KMS-11 (cell line): ENCODE measurements at regions not wholly inside any gene's neighbourhood (a gene's known extent, or its start where the extent isn't known, plus 50 kb on each side); places are given as distances from the start of the nearest gene placed in this dataset.
"Not testable (repeated sequence)": the region's sequence is repeated elsewhere in the genome, so short reads cannot be mapped to it uniquely, and the experiment has no call there.

Experiments
- H2AFZ ChIP-seq: fragments of 200-600 bp; sonication (generic); 2 replicates; pipeline ENCODE4 v1.6.1; 2016; ENCODE audit warnings: antibody characterized with exemption, mixed run types, low read depth
- H3K27ac ChIP-seq: fragments of 200-600 bp; sonication (generic); 2 replicates; pipeline ENCODE4 v1.6.1; 2016; ENCODE audit warnings: mild to moderate bottlenecking, mixed run types
- H3K27me3 ChIP-seq: fragments of 200-600 bp; sonication (generic); 2 replicates; pipeline ENCODE4 v1.6.1; 2017; ENCODE audit warnings: mild to moderate bottlenecking, low read depth, mixed run types, moderate library complexity; ENCODE audit not compliant: insufficient read depth
- H3K36me3 ChIP-seq: fragments of 200-600 bp; sonication (generic); 2 replicates; pipeline ENCODE4 v1.6.1; 2017; ENCODE audit warnings: mild to moderate bottlenecking, mixed run types; ENCODE audit not compliant: insufficient read depth
- H3K4me1 ChIP-seq: fragments of 200-600 bp; sonication (generic); 2 replicates; pipeline ENCODE4 v1.6.1; 2016; ENCODE audit warnings: mild to moderate bottlenecking, low read depth, mixed run types; ENCODE audit not compliant: poor library complexity, severe bottlenecking
- H3K4me2 ChIP-seq: fragments of 200-600 bp; sonication (generic); 2 replicates; pipeline ENCODE4 v1.7.0; 2016; ENCODE audit warnings: mild to moderate bottlenecking, mixed run types
- H3K4me3 ChIP-seq: fragments of 200-600 bp; sonication (generic); IDR thresholded peaks from 2 replicates; pipeline ENCODE4 v1.6.1; 2017; ENCODE audit warnings: low read depth, low read length, mixed read lengths; ENCODE audit not compliant: insufficient read depth
- H3K79me2 ChIP-seq: fragments of 200-600 bp; sonication (generic); 2 replicates; pipeline ENCODE4 v1.6.1; 2016; ENCODE audit warnings: low read depth, mixed run types; ENCODE audit not compliant: insufficient read depth
- H3K9ac ChIP-seq: fragments of 200-600 bp; sonication (generic); 2 replicates; pipeline ENCODE4 v1.6.1; 2016; ENCODE audit warnings: mild to moderate bottlenecking, mixed run types
- H4K20me1 ChIP-seq: fragments of 200-600 bp; sonication (generic); 2 replicates; pipeline ENCODE4 v1.6.1; 2016; ENCODE audit warnings: mild to moderate bottlenecking, mixed run types; ENCODE audit not compliant: insufficient read depth
- TF ChIP-seq, protein P1 (sequence below): fragments of 200-600 bp; sonication (generic); conservative IDR thresholded peaks from 2 replicates; pipeline ENCODE4 v1.6.1; 2017; ENCODE audit warnings: low read depth, mild to moderate bottlenecking, antibody characterized with exemption, low read length, moderate library complexity, mixed read lengths

DNA sequence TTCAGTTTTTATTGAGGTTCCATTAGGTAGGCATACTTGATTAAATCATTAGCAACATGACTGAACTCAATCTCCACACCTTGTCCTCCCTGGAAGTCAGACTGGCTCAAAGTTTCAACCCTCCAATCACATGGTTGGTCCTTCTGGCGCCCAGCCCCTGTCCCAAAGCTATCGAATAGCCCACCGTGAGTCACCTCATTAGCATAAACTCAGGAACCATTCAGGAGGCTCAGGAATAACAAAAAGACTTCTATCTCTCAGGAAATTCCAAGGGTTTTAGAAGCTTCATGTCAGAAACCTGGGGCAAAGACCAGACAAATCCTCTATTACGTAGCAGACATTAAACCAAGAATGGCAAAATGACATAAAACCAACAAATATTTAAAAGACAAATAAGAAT, 78.6 kb downstream of the RGS2 start:
- Histone ChIP-seq H3K4me2 (no peak overlapping the region), H3K4me3 (no peak overlapping the region), H3K36me3 (no peaks in the 10 kb centered on the region), H2AFZ (no peak overlapping the region), H3K4me1 (peaks cover 9% of the 10 kb centered on the region), H3K27ac (no peak overlapping the region), H3K79me2 (no peaks in the 10 kb centered on the region), H3K27me3 (no peaks in the 10 kb centered on the region), H4K20me1 (no peaks in the 10 kb centered on the region), H3K9ac (no peak overlapping the region)
- TF ChIP-seq, protein P1, sequence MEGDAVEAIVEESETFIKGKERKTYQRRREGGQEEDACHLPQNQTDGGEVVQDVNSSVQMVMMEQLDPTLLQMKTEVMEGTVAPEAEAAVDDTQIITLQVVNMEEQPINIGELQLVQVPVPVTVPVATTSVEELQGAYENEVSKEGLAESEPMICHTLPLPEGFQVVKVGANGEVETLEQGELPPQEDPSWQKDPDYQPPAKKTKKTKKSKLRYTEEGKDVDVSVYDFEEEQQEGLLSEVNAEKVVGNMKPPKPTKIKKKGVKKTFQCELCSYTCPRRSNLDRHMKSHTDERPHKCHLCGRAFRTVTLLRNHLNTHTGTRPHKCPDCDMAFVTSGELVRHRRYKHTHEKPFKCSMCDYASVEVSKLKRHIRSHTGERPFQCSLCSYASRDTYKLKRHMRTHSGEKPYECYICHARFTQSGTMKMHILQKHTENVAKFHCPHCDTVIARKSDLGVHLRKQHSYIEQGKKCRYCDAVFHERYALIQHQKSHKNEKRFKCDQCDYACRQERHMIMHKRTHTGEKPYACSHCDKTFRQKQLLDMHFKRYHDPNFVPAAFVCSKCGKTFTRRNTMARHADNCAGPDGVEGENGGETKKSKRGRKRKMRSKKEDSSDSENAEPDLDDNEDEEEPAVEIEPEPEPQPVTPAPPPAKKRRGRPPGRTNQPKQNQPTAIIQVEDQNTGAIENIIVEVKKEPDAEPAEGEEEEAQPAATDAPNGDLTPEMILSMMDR = no peak

DNA sequence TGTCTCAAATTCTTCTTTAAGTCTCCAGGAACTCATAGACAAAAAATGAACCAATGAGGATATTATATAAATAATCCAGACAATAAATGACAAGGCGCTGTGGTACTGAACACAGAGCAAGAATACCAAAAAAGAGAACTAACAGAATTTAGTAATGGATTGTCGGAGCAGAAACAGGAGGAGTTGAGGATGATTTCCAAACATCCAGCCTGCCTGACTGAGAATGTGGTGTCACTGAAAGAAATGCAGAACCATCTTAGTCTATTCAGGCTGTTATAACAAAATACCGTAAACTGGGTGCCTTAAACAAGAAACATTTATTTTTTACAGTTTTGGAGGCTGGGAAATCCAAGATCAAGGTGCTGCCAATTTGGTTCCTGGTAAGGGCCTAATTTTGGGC, 79.7 kb downstream of the RGS2 start:
- no peaks in the 10 kb centered on the region for H3K27me3 ChIP-seq
- H4K20me1 ChIP-seq = no peaks in the 10 kb centered on the region
- no peak overlapping the region for H3K9ac ChIP-seq
- no peaks in the 10 kb centered on the region for H3K36me3 ChIP-seq
- H3K4me3 ChIP-seq = no peak overlapping the region
- H3K4me2 ChIP-seq = no peak overlapping the region
- no peak overlapping the region for H2AFZ ChIP-seq
- H3K4me1 ChIP-seq = peaks cover 9% of the 10 kb centered on the region
- no peaks in the 10 kb centered on the region for H3K79me2 ChIP-seq
- H3K27ac ChIP-seq = no peak overlapping the region
- TF ChIP-seq, protein P1 = no peak

DNA sequence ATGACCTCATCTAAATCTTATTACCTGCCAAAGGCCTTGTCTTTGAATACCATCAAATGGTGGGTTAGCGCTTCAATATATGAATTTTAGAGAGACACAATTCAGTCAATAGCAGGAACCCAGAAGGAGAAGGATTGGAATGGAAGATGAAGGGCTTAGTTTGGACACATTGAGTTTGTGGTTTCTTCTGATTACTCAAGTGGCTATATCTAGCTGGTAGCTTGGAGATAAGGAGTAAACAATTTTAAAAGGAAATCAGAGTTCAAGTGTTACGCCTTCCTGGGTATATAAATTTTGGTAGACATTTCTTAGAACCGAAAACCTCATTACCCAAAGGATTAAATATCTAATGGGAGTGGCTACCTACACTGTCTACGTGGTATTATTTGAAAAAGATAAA, 80.2 kb downstream of the RGS2 start:
- Histone ChIP-seq H3K4me2 (no peak overlapping the region), H3K4me1 (peaks cover 9% of the 10 kb centered on the region), H3K36me3 (no peaks in the 10 kb centered on the region), H4K20me1 (no peaks in the 10 kb centered on the region), H3K9ac (no peak overlapping the region), H3K27ac (no peak overlapping the region), H2AFZ (no peak overlapping the region), H3K4me3 (no peak overlapping the region), H3K79me2 (no peaks in the 10 kb centered on the region), H3K27me3 (no peaks in the 10 kb centered on the region)
- TF ChIP-seq, protein P1 = no peak

DNA sequence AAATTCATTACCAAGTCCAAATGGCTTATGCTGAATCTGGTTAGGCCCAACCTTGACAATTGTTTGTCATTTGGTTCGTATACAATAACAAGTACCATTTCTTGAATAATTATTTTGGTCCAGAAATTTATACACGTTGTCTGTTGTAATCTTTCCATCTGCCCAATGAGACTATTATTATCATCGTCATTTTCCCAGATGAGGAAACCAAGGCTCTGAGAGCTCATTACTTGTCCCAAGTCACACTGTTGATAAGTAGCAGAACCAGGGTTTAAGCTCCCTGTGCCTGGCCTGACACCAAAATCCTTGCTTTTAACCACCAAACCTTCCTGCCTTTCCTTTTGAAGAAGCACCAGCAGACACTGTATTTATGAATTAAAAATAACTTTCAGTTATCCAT, 81.3 kb downstream of the RGS2 start:
- no peak overlapping the region for H3K4me3 ChIP-seq
- H3K9ac ChIP-seq = no peak overlapping the region
- TF ChIP-seq, protein P1 = no peak
- no peaks in the 10 kb centered on the region for H3K27me3 ChIP-seq
- H3K4me2 ChIP-seq = no peak overlapping the region
- no peak overlapping the region for H3K27ac ChIP-seq
- no peaks in the 10 kb centered on the region for H3K36me3 ChIP-seq
- H4K20me1 ChIP-seq = no peaks in the 10 kb centered on the region
- H3K79me2 ChIP-seq = no peaks in the 10 kb centered on the region
- H2AFZ ChIP-seq = no peak overlapping the region
- peaks cover 6% of the 10 kb centered on the region for H3K4me1 ChIP-seq

DNA sequence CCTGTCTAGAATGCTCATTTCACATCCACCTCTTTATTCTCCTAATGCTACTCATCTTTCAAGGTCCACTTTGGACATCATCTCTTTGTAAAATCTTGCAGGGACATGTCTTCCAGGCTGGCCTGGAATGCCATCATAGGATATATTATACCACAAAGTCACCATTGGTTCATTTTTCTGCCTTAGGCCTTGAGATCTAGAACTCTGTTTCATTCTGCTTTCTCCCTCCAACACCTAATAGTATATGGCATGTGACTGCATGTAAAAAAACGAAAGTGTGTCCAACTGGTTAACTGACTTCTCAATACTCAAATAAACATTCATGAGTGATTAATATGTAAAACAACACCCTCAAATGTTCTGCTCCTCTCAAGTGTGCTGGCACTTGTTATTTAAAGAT, 84.1 kb downstream of the RGS2 start:
- no peaks in the 10 kb centered on the region for H3K79me2 ChIP-seq
- H3K27ac ChIP-seq = no peak overlapping the region
- TF ChIP-seq, protein P1 = no peak
- no peak overlapping the region for H3K4me3 ChIP-seq
- H4K20me1 ChIP-seq = no peaks in the 10 kb centered on the region
- H3K9ac ChIP-seq = no peak overlapping the region
- no peaks in the 10 kb centered on the region for H3K36me3 ChIP-seq
- H3K4me1 ChIP-seq = no peaks in the 10 kb centered on the region
- H2AFZ ChIP-seq = no peak overlapping the region
- no peaks in the 10 kb centered on the region for H3K27me3 ChIP-seq
- no peak overlapping the region for H3K4me2 ChIP-seq

DNA sequence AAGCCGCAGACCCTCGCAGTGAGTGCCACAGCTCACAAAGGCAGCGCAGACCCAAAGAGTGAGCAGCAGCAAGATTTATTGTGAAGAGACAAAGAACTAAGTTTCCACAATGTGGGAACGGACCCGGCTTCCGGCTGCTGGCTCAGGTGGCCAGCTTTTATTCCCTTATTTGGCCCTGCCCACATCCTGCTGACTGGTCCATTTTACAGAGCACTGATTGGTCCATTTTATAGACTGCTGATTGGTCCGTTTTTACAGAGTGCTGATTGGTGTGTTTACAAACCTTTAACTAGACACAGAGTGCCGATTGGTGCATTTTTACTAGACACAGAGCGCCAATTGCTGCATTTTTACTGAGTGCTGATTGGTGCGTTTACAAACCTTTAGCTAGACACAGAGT, 86.6 kb downstream of the RGS2 start:
- not testable (repeated sequence) for H3K79me2 ChIP-seq, H2AFZ ChIP-seq

More for the DNA sequence above, 86.6 kb downstream of the RGS2 start:
- H3K4me3 ChIP-seq, H3K36me3 ChIP-seq, H3K4me1 ChIP-seq, H3K9ac ChIP-seq, H4K20me1 ChIP-seq, H3K27ac ChIP-seq, H3K4me2 ChIP-seq, H3K27me3 ChIP-seq: not testable (repeated sequence)
